Stimulated activated CD4-positive, alpha-beta T cell treated with anti-CD3 and anti-CD28 coated beads, Interleukin-4, amount 100 ng/mL, for 4 hours (primary cell): ENCODE measurements at regions not wholly inside any gene's neighbourhood (a gene's known extent, or its start where the extent isn't known, plus 50 kb on each side); places are given as distances from the start of the nearest gene placed in this dataset.

Source experiments
- DNase-seq, 2 experiments: peaks; one replicate each; pipeline ENCODE4 v3.0.0-alpha.2; 2020

- no peak for DNase-seq
Measured at GRCh38 chr14:97457575-97458085, 660.4 kb downstream of the VRK1 start.

- no peak for DNase-seq
Measured at GRCh38 chr14:97458255-97458654, 661.1 kb downstream of the VRK1 start.

- DNase-seq = peak; percentile 68 to 83
Measured at GRCh38 chr14:97458661-97459579, 661.7 kb downstream of the VRK1 start.

GRCh38 chr14:97462081-97462480, 664.9 kb downstream of the VRK1 start:
- no peak for DNase-seq

GRCh38 chr14:97468220-97468619, 671.0 kb downstream of the VRK1 start:
- DNase-seq = no peak

- no peak for DNase-seq
Measured at GRCh38 chr14:97477353-97477752, 680.2 kb downstream of the VRK1 start.

- no peak for DNase-seq
Measured at GRCh38 chr14:97485201-97485600, 688.0 kb downstream of the VRK1 start.

- no peak for DNase-seq
Measured at GRCh38 chr14:97486601-97487120, 689.5 kb downstream of the VRK1 start.

- no peak for DNase-seq
Measured at GRCh38 chr14:97489750-97490149, 692.6 kb downstream of the VRK1 start.

GRCh38 chr14:97490521-97491070, 693.4 kb downstream of the VRK1 start:
- DNase-seq = no peak

- DNase-seq = no peak
Measured at GRCh38 chr14:97491697-97492096, 694.5 kb downstream of the VRK1 start.

- DNase-seq = no peak
Measured at GRCh38 chr14:97499790-97500481, 702.8 kb downstream of the VRK1 start.

GRCh38 chr14:97506626-97507025, 709.4 kb downstream of the VRK1 start:
- no peak for DNase-seq

- DNase-seq = no peak
Measured at GRCh38 chr14:97513891-97514290, 716.7 kb downstream of the VRK1 start.

GRCh38 chr14:97517566-97518234, 720.5 kb downstream of the VRK1 start:
- no peak for DNase-seq

GRCh38 chr14:97523936-97524335, 726.8 kb downstream of the VRK1 start:
- DNase-seq = no peak

GRCh38 chr14:97524589-97525319, 727.6 kb downstream of the VRK1 start:
- DNase-seq = no peak

GRCh38 chr14:97527993-97528392, 730.8 kb downstream of the VRK1 start:
- DNase-seq = no peak

GRCh38 chr14:97532052-97532451, 734.9 kb downstream of the VRK1 start:
- no peak for DNase-seq

- no peak for DNase-seq
Measured at GRCh38 chr14:97536421-97536820, 739.2 kb downstream of the VRK1 start.

GRCh38 chr14:97538749-97539410, 741.7 kb downstream of the VRK1 start:
- DNase-seq = no peak

- no peak for DNase-seq
Measured at GRCh38 chr14:97539411-97539795, 742.2 kb downstream of the VRK1 start.
